IPS DF 4.7 (cell line): ENCODE measurements at regions not wholly inside any gene's neighbourhood (a gene's known extent, or its start where the extent isn't known, plus 50 kb on each side); places are given as distances from the start of the nearest gene placed in this dataset.

Source experiments
- DNase-seq: peaks from one replicate; pipeline ENCODE4 v3.0.0-alpha.2; 2013; ENCODE audit warnings: low spot score; ENCODE audit errors: extremely low read depth

- DNase-seq: no peak
These were observed 56.1 kb upstream of the NKAIN2 start for GRCh38 chr6:123747515-123747914.

- no peak for DNase-seq
These were observed 57.8 kb upstream of the NKAIN2 start for GRCh38 chr6:123745895-123746294.

- DNase-seq: no peak
These were observed 58.8 kb upstream of the NKAIN2 start for GRCh38 chr6:123744840-123745239.

GRCh38 chr6:123742626-123743025 lies 61.0 kb upstream of the NKAIN2 start:
- no peak for DNase-seq

- no peak for DNase-seq
These were observed 70.5 kb upstream of the NKAIN2 start for GRCh38 chr6:123733180-123733579.

- DNase-seq: no peak
These were observed 79.8 kb upstream of the TRDN start for GRCh38 chr6:123716506-123716905.

- peak; percentile 44 for DNase-seq
These were observed 78.5 kb upstream of the TRDN start for GRCh38 chr6:123715006-123715863.

- DNase-seq: no peak
These were observed 76.1 kb upstream of the TRDN start for GRCh38 chr6:123712831-123713230.

GRCh38 chr6:123702943-123703342 lies 66.2 kb upstream of the TRDN start:
- DNase-seq: no peak

GRCh38 chr6:123687864-123688263 lies 51.1 kb upstream of the TRDN start:
- DNase-seq: no peak
